ENCODE measurements at regions not wholly inside any gene's neighbourhood (a gene's known extent, or its start where the extent isn't known, plus 50 kb on each side); places are given as distances from the start of the nearest gene placed in this dataset.
A peak's percentile ranks its signal among the peaks of the same experiment; 100 is the strongest.
"Not testable (repeated sequence)": the region's sequence is repeated elsewhere in the genome, so short reads cannot be mapped to it uniquely, and the experiment has no call there.

- in situ Hi-C loops (cut with HindIII; ENCODE audit: extremely low pct_ligation_motif_present, low pct_unique_long_range_greater_than_20kb), result loop anchor here (25.0 kb wide), 1 partner anchor 677 kb away; no protein-coding TSS in a partner anchor
- POLR2A ChIA-PET, result interaction anchor here (1.4 kb wide), 1 partner anchor 160 kb away, joined by 3 read pairs; no protein-coding TSS in a partner anchor
- intact Hi-C loops (cut with micrococcal nuclease; ENCODE audit: unreplicated experiment); H3K9me3 ChIP-seq (ENCODE audit: low read length); FAIRE-seq; H4K20me1 ChIP-seq (ENCODE audit: insufficient read depth, low read length); H3K27me3 ChIP-seq (ENCODE audit: control insufficient read depth in 1 of 2, insufficient read depth in 2 of 2, low read length in 2 of 2); H3K36me3 ChIP-seq (replicated peaks in 1 of 2; ENCODE audit: control insufficient read depth in 1 of 2, insufficient read depth in 2 of 2, low read length in 2 of 2); H2AFZ ChIP-seq (ENCODE audit: low read length): not testable (repeated sequence)
- Histone ChIP-seq H3K4me3 (replicated peaks in 1 of 3; ENCODE audit: insufficient read depth in 1 of 3, low read depth in 2 of 3, low read length in 3 of 3) (peak overlapping the region; percentile 69 to 82 (median 70)), H3K4me1 (ENCODE audit: insufficient read depth, low read length) (peaks cover 39% of the 10 kb centered on the region), H3K9ac (ENCODE audit: insufficient read depth, low read depth, low read length) (peak overlapping the region; percentile 80), H3K79me2 (ENCODE audit: insufficient read depth, low read length) (peaks cover 40% of the 10 kb centered on the region), H3K27ac (ENCODE audit: extremely low read length, insufficient read depth, low read length) (peak overlapping the region; percentile 80), H3K4me2 (ENCODE audit: low read depth, low read length) (peak overlapping the region; percentile 95)
- BruUV-seq (replicated peaks), result TSS peak; percentile 70
- ATAC-seq (peak; percentile 78), DNase-seq (ENCODE audit: low spot score) (peak; percentile 82)
- CTCF ChIA-PET (ENCODE audit: low intra/inter-chr PET ratio, low total read pairs), result interaction anchor here (0.6 kb wide), 1 partner anchor 10 kb away, joined by 4 read pairs; no protein-coding TSS in a partner anchor
- WGBS (ENCODE audit: low lambda C conversion rate), result 1% methylated on average over 35 of the region's 56 CpGs
- TF ChIP-seq FOXK1 (CRISPR knock-in tag; IDR thresholded peaks at IDR 0.05; ENCODE audit: borderline replicate concordance, low read depth) (peak; percentile 31; the same call in 1 of the 2 replicates), TFDP1 (CRISPR knock-in tag; IDR thresholded peaks at IDR 0.05; ENCODE audit: borderline replicate concordance) (peak; percentile 72; the same call in 1 of the 2 replicates), ZNF883 (CRISPR knock-in tag; IDR thresholded peaks at IDR 0.05; ENCODE audit: not compliant biosample characterization) (peak; percentile 3), TFDP2 (CRISPR knock-in tag; IDR thresholded peaks at IDR 0.05) (peak; percentile 68), PITX1 (CRISPR knock-in tag; IDR thresholded peaks at IDR 0.05) (0 out of 2 replicates have a peak, but pooled peaks have one; percentile 27), CBX5 (CRISPR knock-in tag; IDR thresholded peaks at IDR 0.05; ENCODE audit: borderline replicate concordance) (peak; percentile 85), POGK (CRISPR knock-in tag; conservative IDR thresholded peaks at IDR 0.05) (peak; percentile 78; the same call in 1 of the 2 replicates), BHLHE40 (IDR thresholded peaks at IDR 0.05; ENCODE audit: low read length) (peak; percentile 86), ZBTB7B (CRISPR knock-in tag; IDR thresholded peaks at IDR 0.05) (peak; percentile 89), FOXO4 (CRISPR knock-in tag; conservative IDR thresholded peaks at IDR 0.05) (peak; percentile 76; the same call in 1 of the 2 replicates), HDAC2 (CRISPR knock-in tag; IDR thresholded peaks at IDR 0.05) (peak; percentile 50; the same call in 1 of the 2 replicates), NFKBIZ (CRISPR knock-in tag; IDR thresholded peaks at IDR 0.05) (peak; percentile 43; the same call in 1 of the 2 replicates), ZMYM4 (CRISPR knock-in tag; IDR thresholded peaks at IDR 0.05) (peak; percentile 64), MYPOP (CRISPR knock-in tag; IDR thresholded peaks at IDR 0.05) (0 out of 2 replicates have a peak, but pooled peaks have one; percentile 39), IRF2 (CRISPR knock-in tag; IDR thresholded peaks at IDR 0.05) (0 out of 2 replicates have a peak, but pooled peaks have one; percentile 50), KDM2A (CRISPR knock-in tag; IDR thresholded peaks at IDR 0.05; ENCODE audit: borderline replicate concordance, low read depth) (peak; percentile 92), MEIS2 (CRISPR knock-in tag; IDR thresholded peaks at IDR 0.05) (0 out of 2 replicates have a peak, but pooled peaks have one; percentile 13)
Observed at GRCh38 chr17:45585037-45585733, 94.7 kb upstream of the PLEKHM1 start.
